Left ventricle myocardium inferior (tissue), 1 donor: ENCODE measurements at regions not wholly inside any gene's neighbourhood (a gene's known extent, or its start where the extent isn't known, plus 50 kb on each side); places are given as distances from the start of the nearest gene placed in this dataset.

Source experiments
- DNase-seq: peaks from one replicate; pipeline ENCODE4 v3.0.0-alpha.2; 2020
- H3K27ac ChIP-seq: fragments of 200-600 bp; replicated peaks from 2 replicates; pipeline ENCODE4 v1.8.0; 2021
- H3K27me3 ChIP-seq: fragments of 200-600 bp; 2 replicates; pipeline ENCODE4 v1.8.0; 2021; ENCODE audit warnings: low read depth
- H3K36me3 ChIP-seq: fragments of 200-600 bp; 2 replicates; pipeline ENCODE4 v1.8.0; 2021
- H3K4me1 ChIP-seq: fragments of 200-600 bp; 2 replicates; pipeline ENCODE4 v1.8.0; 2021
- H3K4me3 ChIP-seq: fragments of 200-600 bp; 2 replicates; pipeline ENCODE4 v1.8.0; 2021; ENCODE audit warnings: mild to moderate bottlenecking, moderate library complexity
- H3K9me3 ChIP-seq: fragments of 200-600 bp; replicated peaks from 2 replicates; pipeline ENCODE4 v1.8.0; 2021
- intact Hi-C: fragments of 100-400 bp; cut with micrococcal nuclease; formaldehyde crosslinking; loops from one replicate; pipeline ENCODE4 v1.11.0; 2022
- TF ChIP-seq, protein P1 (sequence below): fragments of 200-600 bp; IDR thresholded peaks from 2 replicates; pipeline ENCODE4 v1.8.0; 2021; ENCODE audit warnings: antibody characterized with exemption, mild to moderate bottlenecking, borderline replicate concordance
- donor health status: DM: no; HTN: yes; CAD: no; lungs with severe emphysema.

DNA sequence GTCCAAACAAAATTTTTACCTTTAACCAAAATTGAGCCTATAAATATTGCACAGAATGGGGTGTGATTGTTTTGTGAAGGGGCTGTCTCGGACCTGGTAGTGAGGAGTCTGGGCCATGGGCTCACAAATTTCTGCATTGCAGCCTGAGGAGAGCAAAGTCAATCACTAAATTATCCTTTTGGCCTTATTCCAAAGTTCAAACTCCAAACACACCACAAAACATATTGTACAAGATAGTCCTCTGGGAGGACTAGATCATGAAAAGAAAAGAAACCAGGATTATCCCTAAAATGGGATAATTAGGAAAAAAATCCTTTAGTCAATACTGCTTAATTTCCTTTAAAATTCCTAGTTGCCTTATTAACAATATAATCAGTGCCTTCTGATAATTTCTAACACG, 115.5 kb downstream of the BUB3 start:
- no peaks in the 10 kb centered on the region for H3K9me3 ChIP-seq
- no peak overlapping the region for H3K27ac ChIP-seq
- no peak for DNase-seq
- no peaks in the 10 kb centered on the region for H3K36me3 ChIP-seq
- intact Hi-C loops = no loop called here
- H3K27me3 ChIP-seq = peaks cover 23% of the 10 kb centered on the region
- H3K4me1 ChIP-seq = no peaks in the 10 kb centered on the region
- H3K4me3 ChIP-seq = no peak overlapping the region
- TF ChIP-seq, protein P1, sequence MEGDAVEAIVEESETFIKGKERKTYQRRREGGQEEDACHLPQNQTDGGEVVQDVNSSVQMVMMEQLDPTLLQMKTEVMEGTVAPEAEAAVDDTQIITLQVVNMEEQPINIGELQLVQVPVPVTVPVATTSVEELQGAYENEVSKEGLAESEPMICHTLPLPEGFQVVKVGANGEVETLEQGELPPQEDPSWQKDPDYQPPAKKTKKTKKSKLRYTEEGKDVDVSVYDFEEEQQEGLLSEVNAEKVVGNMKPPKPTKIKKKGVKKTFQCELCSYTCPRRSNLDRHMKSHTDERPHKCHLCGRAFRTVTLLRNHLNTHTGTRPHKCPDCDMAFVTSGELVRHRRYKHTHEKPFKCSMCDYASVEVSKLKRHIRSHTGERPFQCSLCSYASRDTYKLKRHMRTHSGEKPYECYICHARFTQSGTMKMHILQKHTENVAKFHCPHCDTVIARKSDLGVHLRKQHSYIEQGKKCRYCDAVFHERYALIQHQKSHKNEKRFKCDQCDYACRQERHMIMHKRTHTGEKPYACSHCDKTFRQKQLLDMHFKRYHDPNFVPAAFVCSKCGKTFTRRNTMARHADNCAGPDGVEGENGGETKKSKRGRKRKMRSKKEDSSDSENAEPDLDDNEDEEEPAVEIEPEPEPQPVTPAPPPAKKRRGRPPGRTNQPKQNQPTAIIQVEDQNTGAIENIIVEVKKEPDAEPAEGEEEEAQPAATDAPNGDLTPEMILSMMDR = no peak

DNA sequence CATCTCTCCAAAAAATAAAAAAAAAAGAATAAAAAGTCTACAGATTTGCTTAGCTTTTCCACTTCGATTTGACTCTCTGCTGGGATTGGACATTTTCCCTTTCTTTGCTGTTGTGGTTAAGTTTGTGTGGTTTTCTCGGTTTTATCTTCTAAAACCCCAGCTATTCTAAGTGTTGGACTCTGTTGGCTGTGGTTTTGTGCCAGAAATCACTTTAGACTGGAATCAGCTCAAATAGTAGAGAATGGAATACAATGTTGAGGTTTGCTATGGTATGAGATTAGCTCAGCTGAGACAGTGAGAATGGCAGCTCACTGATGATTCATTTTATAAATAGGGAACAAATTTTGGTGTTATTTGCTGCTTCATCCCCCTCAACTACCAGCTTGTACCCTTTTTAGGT, 116.0 kb downstream of the BUB3 start:
- H3K27ac ChIP-seq = no peak overlapping the region
- no peaks in the 10 kb centered on the region for H3K9me3 ChIP-seq
- peaks cover 28% of the 10 kb centered on the region for H3K27me3 ChIP-seq
- H3K4me1 ChIP-seq = no peaks in the 10 kb centered on the region
- intact Hi-C loops = no loop called here
- DNase-seq = no peak
- no peaks in the 10 kb centered on the region for H3K36me3 ChIP-seq
- H3K4me3 ChIP-seq = no peak overlapping the region
- TF ChIP-seq, protein P1 = no peak

DNA sequence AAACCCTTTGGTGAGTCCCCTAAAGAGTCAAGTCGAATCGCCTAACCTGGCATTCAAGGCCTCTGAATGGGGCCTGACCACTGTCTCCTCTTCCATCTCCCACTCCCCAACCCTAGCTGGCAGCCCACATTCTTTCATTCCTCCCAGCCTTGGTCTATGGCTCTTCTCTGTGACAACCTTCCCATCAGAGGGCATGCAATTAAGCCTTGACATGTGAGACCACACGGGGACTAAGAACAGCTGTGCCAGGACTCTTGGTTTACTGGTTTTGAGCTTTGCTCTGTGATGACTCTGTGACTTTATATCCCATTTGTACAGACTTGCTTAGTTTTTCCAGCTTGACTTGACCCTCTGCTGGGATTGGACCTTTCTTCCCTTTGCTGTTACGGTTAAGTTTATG, 116.6 kb downstream of the BUB3 start:
- Histone ChIP-seq H3K27me3 (peaks cover 34% of the 10 kb centered on the region), H3K36me3 (no peaks in the 10 kb centered on the region), H3K4me1 (no peaks in the 10 kb centered on the region), H3K9me3 (no peaks in the 10 kb centered on the region), H3K27ac (no peak overlapping the region), H3K4me3 (no peak overlapping the region)
- intact Hi-C loops = no loop called here
- TF ChIP-seq, protein P1 = no peak
- no peak for DNase-seq

DNA sequence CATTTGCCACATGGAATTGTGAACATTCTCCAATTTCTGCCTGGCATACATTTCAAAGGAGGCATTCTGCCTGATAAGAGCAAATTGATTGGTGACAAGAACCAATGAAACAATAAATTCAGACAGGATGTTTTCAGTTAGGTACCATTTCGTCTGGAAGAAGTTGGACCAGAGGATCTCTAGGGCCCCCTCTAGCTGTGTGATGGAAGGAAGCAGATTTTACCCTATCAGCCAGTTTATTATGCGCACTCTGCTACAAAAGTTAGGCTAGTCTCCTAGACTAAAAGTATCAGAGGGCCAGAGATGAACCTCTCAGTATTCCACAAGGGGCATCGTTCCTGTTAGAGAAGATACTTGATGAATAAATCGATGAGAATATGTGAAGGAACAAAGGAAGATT, 118.0 kb downstream of the BUB3 start:
- no peaks in the 10 kb centered on the region for H3K36me3 ChIP-seq
- TF ChIP-seq, protein P1 = no peak
- H3K4me1 ChIP-seq = no peaks in the 10 kb centered on the region
- no peak for DNase-seq
- no peak overlapping the region for H3K27ac ChIP-seq
- H3K9me3 ChIP-seq = peaks cover 8% of the 10 kb centered on the region
- H3K27me3 ChIP-seq = peaks cover 35% of the 10 kb centered on the region
- H3K4me3 ChIP-seq = no peak overlapping the region
- intact Hi-C loops = no loop called here

DNA sequence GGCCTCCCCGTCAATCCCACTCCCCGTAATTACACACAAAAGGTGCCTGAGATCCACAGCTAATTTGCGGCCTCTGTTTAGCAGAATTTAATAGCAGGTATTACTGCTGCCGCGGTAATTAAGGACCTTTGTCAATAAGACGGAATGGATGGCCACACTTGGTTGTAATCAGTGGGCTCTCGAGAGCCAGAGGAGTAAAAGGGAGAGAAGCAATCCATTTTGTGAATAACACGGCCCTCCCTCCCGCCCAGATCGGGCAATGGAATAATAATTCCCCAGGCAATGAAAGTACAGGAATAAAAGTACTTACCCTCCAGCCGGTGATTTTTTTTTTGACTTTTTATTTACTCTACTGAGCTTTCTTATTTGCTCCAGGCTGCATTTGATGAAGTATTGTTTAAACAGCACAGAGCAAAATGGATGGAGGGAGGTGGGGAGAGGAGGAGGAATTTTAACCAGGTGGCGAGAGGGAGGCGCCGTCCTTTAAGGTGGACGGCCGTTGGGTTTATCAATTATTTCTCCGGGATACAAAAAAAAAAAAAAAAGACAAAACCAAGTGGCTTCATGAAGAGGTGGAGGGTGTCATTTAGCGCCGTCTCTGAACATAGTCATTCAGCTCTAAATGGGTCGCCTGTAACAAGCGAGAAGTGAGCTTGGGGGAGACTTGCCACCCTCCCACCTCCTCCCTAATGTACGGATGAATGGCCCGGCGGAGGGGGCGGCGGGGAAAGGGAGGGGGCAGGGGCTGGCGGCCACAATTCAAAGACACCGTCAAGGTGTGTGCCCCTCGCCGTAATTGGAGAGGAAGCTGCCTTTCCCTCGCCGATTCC, 120.3 kb downstream of the BUB3 start:
- no peaks in the 10 kb centered on the region for H3K4me1 ChIP-seq
- peaks cover 35% of the 10 kb centered on the region for H3K27me3 ChIP-seq
- no peak overlapping the region for H3K27ac ChIP-seq
- H3K9me3 ChIP-seq = peaks cover 8% of the 10 kb centered on the region
- TF ChIP-seq, protein P1 = no peak
- no peak overlapping the region for H3K4me3 ChIP-seq
- no peak for DNase-seq
- intact Hi-C loops = no loop called here
- H3K36me3 ChIP-seq = no peaks in the 10 kb centered on the region
